Liver (tissue), 7 donors: ENCODE measurements at regions not wholly inside any gene's neighbourhood (a gene's known extent, or its start where the extent isn't known, plus 50 kb on each side); places are given as distances from the start of the nearest gene placed in this dataset.
"Not testable (repeated sequence)": the region's sequence is repeated elsewhere in the genome, so short reads cannot be mapped to it uniquely, and the experiment has no call there.

Source experiments
- DNase-seq: peaks from one replicate; pipeline ENCODE4 v3.0.0-alpha.2; 2017; ENCODE audit warnings: low spot score
- H3K27ac ChIP-seq, 2 donors: one replicate each; pipeline ENCODE4 v1.7.0; 2013; ENCODE audit warnings: inconsistent platforms in 2 of 2, low read length in 2 of 2, control low read depth in 1 of 2, low read depth in 1 of 2, mild to moderate bottlenecking in 1 of 2
- H3K27me3 ChIP-seq, 4 donors: one replicate each; pipeline versions ENCODE4 v1.6.1 to v1.7.0; 2013; ENCODE audit warnings: low read length in 3 of 4, inconsistent platforms in 1 of 4, mild to moderate bottlenecking in 1 of 4, moderate library complexity in 1 of 4; ENCODE audit not compliant: control insufficient read depth in 4 of 4, insufficient read depth in 4 of 4
- H3K36me3 ChIP-seq, 4 donors: one replicate each; pipeline versions ENCODE4 v1.6.1 to v1.7.0; 2013; ENCODE audit warnings: low read length in 3 of 4, mild to moderate bottlenecking in 3 of 4, low read depth in 1 of 4, moderate library complexity in 1 of 4; ENCODE audit not compliant: control insufficient read depth in 4 of 4, insufficient read depth in 3 of 4
- H3K4me1 ChIP-seq, 4 donors: one replicate each; pipeline versions ENCODE4 v1.6.1 to v1.7.0; 2013; ENCODE audit warnings: low read length in 3 of 4, mild to moderate bottlenecking in 3 of 4, moderate library complexity in 1 of 4; ENCODE audit not compliant: control insufficient read depth in 4 of 4, insufficient read depth in 4 of 4
- H3K4me3 ChIP-seq, 3 donors: one replicate each; pipeline versions ENCODE4 v1.6.1 to v1.7.0; 2013; ENCODE audit warnings: low read length in 3 of 3, control low read depth in 1 of 3, low read depth in 1 of 3, mild to moderate bottlenecking in 1 of 3
- H3K9ac ChIP-seq, 2 donors: one replicate each; pipeline ENCODE4 v1.7.0; 2013; ENCODE audit warnings: low read length in 2 of 2, mild to moderate bottlenecking in 2 of 2, moderate library complexity in 2 of 2, control low read depth in 1 of 2, low read depth in 1 of 2
- H3K9me3 ChIP-seq, 4 donors: one replicate each; pipeline versions ENCODE4 v1.6.1 to v1.7.0; 2013; ENCODE audit warnings: low read length in 3 of 4; ENCODE audit not compliant: control insufficient read depth in 4 of 4
- ATF3 ChIP-seq: IDR thresholded peaks from 2 replicates; pipeline ENCODE4 v1.6.1; 2016; ENCODE audit warnings: antibody characterized with exemption
- EGR1 ChIP-seq, 2 donors: IDR thresholded peaks; 2 replicates each; pipeline ENCODE4 v1.6.1; 2016 to 2018; ENCODE audit warnings: antibody characterized with exemption in 2 of 2, low read depth in 2 of 2
- GABPA ChIP-seq, 2 donors: IDR thresholded peaks in 1 of 2; conservative IDR thresholded peaks in 1 of 2; 2 replicates each; pipeline ENCODE4 v1.6.1; 2016; ENCODE audit warnings: antibody characterized with exemption in 2 of 2, mild to moderate bottlenecking in 1 of 2, moderate library complexity in 1 of 2
- HNF4A ChIP-seq, 2 donors: conservative IDR thresholded peaks; 2 replicates each; pipeline ENCODE4 v1.6.1; 2016; ENCODE audit warnings: antibody characterized with exemption in 2 of 2, mild to moderate bottlenecking in 2 of 2
- JUND ChIP-seq, 2 donors: IDR thresholded peaks; 2 replicates each; pipeline ENCODE4 v1.6.1; 2016; ENCODE audit warnings: antibody characterized with exemption in 2 of 2
- REST ChIP-seq: IDR thresholded peaks from 2 replicates; pipeline ENCODE4 v1.6.1; 2016; ENCODE audit warnings: antibody characterized with exemption, mild to moderate bottlenecking
- WGBS: extraction: QIAGEN DNeasy Blood & Tissue Kit; methylation state at CpG from one replicate; pipeline ENCODE4 v1.1.7; 2013; 5-methylcytosine and 5-hydroxymethylcytosine counted together
- TF ChIP-seq, protein P1 (sequence below): IDR thresholded peaks from 2 replicates; pipeline ENCODE4 v1.6.1; 2016; ENCODE audit warnings: antibody characterized with exemption
- donor health status: healthy.
- donor health status: healthy.
- donor health status: healthy.
- donor health status: healthy.

DNA sequence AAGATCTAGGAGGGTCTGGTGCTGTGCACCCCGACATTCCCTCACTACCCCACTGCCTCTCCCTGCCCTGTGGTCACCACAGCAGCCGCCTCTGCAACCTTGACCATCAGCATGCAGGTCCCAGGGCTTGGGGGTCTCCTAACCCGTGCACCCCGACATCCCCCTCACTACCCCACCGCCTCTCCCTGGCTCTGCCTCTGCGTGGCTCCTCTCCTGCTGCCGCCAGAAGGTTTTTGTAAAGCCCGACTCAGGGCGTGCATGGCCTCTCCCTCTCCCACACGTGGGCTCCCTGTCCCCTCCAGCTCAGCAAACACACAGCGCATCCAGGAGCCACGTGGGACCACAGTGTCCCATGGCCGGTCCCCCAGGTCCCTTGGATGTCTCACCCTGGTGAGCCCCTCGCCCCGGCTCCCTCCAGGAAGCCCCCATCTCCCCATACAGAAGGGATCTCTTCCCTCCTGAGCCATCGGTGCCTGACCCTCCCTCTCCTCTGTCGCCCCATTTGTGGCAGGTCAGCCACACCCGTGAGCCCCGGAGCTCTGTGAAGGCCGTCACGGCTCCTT, 112.5 kb upstream of the LPCAT1 start:
- not testable (repeated sequence) for DNase-seq, H3K27ac ChIP-seq, H3K27me3 ChIP-seq, H3K4me1 ChIP-seq, H3K9ac ChIP-seq, H3K4me3 ChIP-seq, H3K9me3 ChIP-seq, H3K36me3 ChIP-seq
- 87% methylated on average over 21 of the region's 21 CpGs for WGBS

GRCh38 chr5:1635477-1635876, 111.7 kb upstream of the LPCAT1 start:
- not testable (repeated sequence) for H3K27me3 ChIP-seq, H3K36me3 ChIP-seq, DNase-seq, H3K9ac ChIP-seq, H3K4me1 ChIP-seq, H3K4me3 ChIP-seq, H3K9me3 ChIP-seq, H3K27ac ChIP-seq
- 78% methylated on average over 2 of the region's 2 CpGs for whole genome bisulfite sequencing

DNA sequence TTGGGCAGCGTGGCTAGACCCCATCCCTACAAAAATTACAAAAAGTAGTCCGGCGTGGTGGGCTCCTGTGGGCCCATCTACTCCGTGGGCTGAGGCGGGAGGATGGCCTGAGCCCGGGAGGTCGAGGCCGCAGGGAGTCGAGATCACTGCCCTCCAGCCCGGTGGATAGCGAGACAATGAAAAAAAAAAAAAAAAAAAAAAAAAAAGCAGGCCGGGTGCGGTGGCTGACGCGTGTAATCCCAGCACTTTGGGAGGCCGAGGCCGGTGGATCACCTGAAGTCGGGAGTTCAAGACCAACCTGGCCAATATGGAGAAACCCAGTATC, 110.5 kb upstream of the LPCAT1 start:
- DNase-seq: no peak
- H3K9me3 ChIP-seq: no peaks in the 10 kb centered on the region
- no peaks in the 10 kb centered on the region for H3K27me3 ChIP-seq
- H3K27ac ChIP-seq: peak overlapping the region; percentile 50 to 67
- TF ChIP-seq REST: no peak
- no peak for TF ChIP-seq HNF4A (conservative IDR thresholded peaks at IDR 0.05)
- no peak for TF ChIP-seq ATF3
- TF ChIP-seq, protein P1, sequence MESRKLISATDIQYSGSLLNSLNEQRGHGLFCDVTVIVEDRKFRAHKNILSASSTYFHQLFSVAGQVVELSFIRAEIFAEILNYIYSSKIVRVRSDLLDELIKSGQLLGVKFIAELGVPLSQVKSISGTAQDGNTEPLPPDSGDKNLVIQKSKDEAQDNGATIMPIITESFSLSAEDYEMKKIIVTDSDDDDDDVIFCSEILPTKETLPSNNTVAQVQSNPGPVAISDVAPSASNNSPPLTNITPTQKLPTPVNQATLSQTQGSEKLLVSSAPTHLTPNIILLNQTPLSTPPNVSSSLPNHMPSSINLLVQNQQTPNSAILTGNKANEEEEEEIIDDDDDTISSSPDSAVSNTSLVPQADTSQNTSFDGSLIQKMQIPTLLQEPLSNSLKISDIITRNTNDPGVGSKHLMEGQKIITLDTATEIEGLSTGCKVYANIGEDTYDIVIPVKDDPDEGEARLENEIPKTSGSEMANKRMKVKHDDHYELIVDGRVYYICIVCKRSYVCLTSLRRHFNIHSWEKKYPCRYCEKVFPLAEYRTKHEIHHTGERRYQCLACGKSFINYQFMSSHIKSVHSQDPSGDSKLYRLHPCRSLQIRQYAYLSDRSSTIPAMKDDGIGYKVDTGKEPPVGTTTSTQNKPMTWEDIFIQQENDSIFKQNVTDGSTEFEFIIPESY: no peak
- no peak for TF ChIP-seq EGR1 (IDR thresholded peaks at IDR 0.05; ENCODE audit: low read depth in 2 of 2)
- no peak for TF ChIP-seq JUND (IDR thresholded peaks at IDR 0.05)
- TF ChIP-seq GABPA (IDR thresholded peaks at IDR 0.05 in 1 of 2, conservative IDR thresholded peaks at IDR 0.05 in 1 of 2): no peak
- peak overlapping the region; percentile 76 to 89 (median 79) for H3K4me3 ChIP-seq
- peaks cover 0 to 4% (median 1%) of the 10 kb centered on the region in 4 donors for H3K4me1 ChIP-seq
- peak overlapping the region; percentile 45 to 69 for H3K9ac ChIP-seq
- WGBS: 30% methylated on average over 18 of the region's 18 CpGs
- H3K36me3 ChIP-seq: no peaks in the 10 kb centered on the region
